Activated CD4-positive, alpha-beta T cell treated with anti-CD3 and anti-CD28 coated beads for 48 hours (primary cell): ENCODE measurements at regions not wholly inside any gene's neighbourhood (a gene's known extent, or its start where the extent isn't known, plus 50 kb on each side); places are given as distances from the start of the nearest gene placed in this dataset.
A peak's percentile ranks its signal among the peaks of the same experiment; 100 is the strongest.

Source experiments
- DNase-seq: peaks from one replicate; pipeline ENCODE4 v3.0.0-alpha.2; 2020

DNA sequence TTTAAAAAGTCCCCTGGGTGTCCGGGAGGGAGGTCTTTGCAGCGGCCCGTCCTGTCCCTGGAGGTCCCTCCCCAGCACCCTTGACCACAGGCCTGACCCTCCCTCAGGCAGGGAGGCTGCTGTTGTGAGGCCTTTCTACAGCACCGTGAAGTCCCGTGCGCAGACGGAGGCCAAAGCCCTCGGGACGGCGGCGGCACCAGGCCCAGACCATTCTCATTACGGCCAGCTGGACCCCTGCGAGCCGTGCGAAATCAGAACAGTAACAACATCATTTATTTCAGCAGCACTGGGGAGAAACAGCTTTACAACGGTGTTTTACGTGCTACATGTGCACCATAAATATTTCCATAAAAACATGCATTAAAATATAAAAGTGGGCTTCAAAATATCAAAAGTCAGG lies 101.4 kb upstream of the ACTRT2 start:
- DNase-seq: no peak

DNA sequence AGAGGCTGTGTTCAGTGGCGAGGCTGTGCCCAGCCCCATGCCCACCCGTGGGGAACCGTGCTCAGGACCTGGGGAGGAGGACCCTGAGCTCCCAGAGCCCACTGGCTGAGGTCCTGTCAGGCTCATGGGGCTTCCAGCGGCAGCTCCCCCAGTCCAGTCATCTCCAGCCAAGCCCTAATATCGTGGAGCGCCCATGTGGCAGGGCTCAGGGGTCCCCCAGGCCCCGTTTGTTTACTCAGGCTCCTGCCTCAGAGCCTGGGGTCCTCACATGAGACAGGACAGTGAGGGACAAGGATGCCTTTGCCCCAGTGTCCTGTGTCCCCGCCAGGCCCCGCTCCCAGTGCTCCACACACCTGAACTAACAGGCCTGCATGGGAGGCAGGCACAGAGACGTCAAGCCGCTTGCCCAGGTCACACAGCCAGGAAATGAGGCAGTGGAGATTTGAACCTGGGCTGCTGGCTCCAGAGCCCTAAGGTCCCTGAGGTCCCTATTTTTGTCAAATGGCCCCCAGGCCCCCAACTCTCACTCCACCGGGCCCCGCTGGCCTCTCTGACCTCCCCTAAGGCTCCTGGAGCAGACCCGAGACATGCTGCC lies 100.7 kb upstream of the ACTRT2 start:
- DNase-seq: no peak

- peak; percentile 53 for DNase-seq
These were observed 99.1 kb upstream of the ACTRT2 start for GRCh38 chr1:2921970-2922686.

- no peak for DNase-seq
These were observed 97.9 kb upstream of the ACTRT2 start for GRCh38 chr1:2923351-2923750.

- no peak for DNase-seq
These were observed 96.0 kb upstream of the ACTRT2 start for GRCh38 chr1:2925291-2925690.

- no peak for DNase-seq
These were observed 95.3 kb upstream of the ACTRT2 start for GRCh38 chr1:2925918-2926317.

DNA sequence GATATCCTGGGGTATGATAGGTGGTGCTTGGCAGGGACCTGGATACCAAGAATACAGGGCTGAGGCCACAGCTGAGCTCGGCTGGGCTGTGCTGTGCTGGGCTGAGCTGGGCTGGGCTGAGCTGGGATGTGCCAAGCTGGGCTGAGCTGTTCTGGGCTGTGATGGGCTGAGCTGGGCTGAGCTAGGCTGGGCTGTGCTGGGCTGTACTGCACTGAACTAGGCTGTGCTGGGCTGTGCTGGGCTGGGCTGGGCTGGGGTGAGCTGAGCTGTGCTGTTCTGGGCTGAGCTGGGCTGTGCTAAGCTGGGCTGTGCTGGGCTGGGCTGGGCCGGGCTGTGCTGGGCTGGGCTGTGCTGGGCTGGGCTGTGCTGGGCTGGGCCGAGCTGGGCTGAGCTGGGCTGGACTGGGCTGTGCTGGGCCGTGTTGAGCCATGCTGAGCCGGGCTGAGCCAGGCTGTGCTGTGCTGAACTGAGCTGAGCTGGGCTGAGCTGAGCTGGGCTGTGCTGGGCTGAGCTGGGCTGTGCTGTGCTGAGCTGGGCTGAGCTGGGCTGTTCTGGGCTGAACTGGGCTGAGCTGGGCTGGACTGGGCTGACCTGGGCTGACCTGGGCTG lies 94.7 kb upstream of the ACTRT2 start:
- DNase-seq: no peak

DNA sequence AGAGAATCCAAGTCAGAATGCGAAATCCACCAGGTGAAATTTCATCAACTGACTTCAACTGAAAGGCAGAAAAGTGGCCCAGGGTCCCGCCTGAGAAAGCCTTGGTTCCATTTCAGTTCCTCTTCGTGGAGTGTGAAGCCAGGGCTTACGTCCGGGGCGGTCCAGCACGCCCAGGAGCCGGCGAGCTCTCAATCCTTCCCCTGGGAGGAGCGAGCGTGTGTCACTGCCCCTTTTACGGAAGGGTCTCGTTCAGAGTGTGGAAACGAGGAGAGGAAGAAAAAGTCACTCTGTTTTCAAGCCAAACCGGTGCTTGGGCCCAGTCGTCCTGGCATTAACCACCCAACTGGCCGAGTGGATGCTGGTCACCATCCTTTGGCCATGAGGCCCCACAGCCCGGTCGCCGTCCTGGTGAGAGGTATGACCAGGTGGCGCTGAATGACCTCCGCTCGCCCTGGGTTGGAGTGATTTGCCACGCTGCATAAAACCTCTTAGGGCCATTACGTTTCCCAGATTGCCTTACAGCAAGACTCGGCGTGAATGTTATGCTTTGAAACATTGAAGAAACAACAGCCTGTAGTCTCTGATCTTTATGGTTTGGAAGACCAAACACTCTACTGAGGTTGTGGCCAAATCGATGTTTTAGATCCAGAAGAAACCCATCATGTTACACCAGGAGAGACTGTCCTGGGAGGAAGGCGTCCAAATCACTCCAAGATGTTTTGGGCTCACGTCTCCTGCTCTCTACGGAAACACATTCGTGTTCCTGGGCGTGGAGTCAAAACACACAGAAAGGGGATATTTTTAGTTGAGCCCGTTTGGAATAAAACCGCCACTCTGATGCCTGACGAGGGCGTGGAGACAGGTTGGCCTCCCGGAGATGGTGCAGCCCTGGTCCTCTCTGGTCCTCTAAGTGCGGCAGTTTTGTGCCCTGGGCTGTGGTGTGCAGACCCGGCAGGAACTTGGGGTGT lies 93.6 kb upstream of the ACTRT2 start:
- no peak for DNase-seq

DNA sequence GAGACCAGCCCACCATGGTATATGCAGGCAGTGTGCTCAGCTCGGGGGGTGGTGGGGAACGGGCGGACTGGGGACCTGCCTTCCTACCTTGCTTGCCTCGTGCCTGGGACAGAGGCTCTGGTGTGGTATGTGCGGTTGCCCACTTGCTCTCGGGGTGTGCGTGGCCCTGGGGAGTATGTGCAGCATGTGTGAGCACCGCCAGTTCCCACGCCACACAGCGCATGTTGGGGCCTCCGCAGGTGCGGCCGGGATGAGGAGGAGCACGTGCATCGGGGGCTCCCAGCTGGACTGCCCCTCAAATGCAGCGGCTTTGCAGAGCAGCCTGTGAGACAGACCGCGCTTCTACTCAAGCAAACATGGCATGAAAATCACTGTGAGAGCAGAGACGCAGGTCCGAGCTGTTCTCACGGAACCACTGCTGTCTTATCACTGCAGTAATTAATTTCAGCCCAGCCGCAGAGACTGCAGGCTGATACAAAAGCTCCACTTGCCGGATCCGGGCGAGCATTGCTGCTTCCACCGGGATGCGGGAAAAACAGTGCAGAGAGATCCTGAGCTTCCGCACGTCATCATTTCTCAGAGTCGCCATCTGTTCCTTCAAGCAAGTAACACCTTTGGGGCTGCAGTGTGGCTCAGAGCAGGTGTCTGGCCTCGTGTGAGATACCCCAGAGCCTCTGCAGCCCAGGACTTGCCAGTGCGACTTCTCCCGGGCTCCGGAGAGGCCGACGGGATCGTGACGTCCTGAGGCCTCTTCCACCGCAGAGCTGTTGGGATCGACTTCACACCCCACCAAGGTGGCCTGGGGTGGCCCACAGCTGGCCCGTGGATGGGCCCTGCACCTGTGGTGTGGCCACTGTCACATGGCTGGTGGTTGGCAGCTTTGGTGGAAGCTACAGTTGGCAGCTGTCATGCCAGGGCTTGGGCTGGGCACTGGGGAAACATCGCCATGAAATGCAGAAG lies 92.6 kb upstream of the ACTRT2 start:
- DNase-seq: no peak

- no peak for DNase-seq
These were observed 91.9 kb upstream of the ACTRT2 start for GRCh38 chr1:2929335-2929734.

DNA sequence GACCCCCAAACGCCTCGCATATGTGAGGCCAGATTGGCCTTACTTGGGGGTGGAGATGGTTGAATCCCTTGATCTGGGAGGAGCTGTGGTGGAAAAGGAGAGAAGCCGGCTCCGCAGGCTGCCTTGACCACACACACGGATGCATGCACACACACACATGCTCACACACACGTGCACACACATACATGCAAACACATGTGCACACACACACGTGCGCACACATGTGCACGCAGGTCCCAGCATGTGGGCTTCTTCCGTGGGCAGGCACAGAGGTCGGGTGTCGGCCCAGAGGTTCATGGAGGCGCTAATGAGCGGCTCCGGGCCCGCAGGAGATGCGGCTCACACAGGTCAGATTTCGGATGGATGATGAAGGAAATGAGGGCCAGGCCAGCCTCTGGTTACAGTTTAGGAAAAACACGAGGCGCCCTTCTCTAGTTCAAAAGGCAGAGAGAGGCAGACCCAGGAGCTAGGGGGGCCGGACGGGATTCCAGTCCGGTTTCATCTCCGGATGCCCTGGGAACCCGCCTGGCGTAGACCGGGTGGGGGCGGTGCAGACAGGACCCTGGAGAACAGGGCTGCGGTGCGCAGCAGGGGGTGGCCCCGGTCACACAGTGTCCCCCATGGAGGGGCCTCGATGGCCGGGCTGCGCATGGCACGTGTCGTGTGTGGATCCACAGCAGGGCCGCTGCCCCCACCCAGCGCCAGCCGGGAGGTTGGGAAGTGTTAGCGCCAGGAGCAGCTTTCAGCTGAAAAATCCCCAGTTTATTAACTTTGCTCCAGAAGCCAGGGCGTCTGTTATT lies 91.1 kb upstream of the ACTRT2 start:
- no peak for DNase-seq

DNA sequence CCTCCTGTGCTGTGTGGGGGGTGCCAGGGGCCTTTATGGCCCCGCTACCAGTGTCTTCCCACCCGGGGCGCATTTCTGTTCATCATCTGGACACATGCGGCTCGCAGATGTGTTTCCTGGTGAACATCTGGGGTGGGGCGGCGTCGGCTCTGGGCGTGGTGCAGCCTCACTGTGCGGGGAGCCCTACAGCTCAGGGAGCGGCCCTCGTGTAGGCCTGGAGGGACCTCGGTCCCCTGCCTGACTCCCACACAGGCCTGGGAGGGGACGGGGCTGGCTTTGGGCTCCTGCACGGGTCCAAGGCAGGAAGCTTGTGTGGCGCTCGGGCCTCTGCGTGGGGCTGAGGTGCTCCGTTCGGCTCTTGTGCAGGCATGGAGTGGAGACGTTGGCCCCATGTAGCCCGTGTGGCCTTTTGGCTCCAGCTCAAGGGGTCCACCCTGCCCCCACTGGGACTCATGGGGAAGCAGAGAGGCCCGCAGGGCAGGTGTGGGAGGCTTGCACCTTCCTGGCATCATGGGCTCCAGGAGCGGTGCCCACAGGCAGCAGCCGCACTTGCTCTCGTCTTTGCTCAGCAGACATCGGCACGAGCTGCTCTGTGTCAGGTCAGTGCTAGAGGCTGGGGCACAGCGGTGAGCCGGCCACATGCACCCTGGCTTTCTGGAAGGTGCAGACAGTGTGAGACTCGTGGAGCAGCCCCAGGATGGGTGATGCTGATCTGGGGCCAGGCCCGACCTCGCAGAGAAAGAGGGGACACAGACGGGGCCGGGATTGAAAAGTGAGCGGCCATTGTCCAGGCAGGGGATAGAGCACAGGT lies 90.1 kb upstream of the ACTRT2 start:
- DNase-seq: no peak

- DNase-seq: no peak
These were observed 89.4 kb upstream of the ACTRT2 start for GRCh38 chr1:2931724-2932401.

DNA sequence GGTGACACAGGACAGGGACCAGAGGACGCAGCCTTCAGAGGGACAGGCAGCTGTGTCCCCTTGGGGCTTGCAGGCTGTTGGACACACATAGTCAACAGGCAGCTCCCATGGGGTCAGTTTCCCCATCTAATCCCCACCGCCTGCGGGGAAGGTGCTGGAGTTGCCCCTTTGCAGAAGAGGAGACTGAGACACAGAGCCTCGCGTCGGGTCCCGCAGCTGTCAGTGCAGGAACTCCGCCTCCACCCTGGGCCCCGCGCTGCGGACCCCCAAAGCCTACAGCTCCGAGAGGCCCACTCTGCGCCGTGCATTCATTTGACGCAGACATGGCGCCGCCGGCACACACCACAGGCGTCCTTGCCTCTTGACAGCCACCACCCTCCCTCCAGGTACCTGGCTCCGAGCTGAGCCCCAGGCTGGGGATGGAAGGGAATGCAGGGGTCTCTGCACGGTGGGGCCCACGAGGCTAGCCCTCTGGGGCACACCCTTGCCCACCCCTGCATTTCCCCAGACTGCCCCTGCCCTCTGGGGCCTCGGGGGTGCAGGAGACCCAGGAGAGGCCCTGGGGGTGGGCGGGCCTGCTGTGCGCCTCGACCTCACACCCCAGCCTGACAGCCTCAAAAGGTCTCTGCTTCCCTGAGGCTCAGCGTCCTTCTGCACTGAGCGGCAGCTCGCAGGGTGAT lies 88.5 kb upstream of the ACTRT2 start:
- no peak for DNase-seq

DNA sequence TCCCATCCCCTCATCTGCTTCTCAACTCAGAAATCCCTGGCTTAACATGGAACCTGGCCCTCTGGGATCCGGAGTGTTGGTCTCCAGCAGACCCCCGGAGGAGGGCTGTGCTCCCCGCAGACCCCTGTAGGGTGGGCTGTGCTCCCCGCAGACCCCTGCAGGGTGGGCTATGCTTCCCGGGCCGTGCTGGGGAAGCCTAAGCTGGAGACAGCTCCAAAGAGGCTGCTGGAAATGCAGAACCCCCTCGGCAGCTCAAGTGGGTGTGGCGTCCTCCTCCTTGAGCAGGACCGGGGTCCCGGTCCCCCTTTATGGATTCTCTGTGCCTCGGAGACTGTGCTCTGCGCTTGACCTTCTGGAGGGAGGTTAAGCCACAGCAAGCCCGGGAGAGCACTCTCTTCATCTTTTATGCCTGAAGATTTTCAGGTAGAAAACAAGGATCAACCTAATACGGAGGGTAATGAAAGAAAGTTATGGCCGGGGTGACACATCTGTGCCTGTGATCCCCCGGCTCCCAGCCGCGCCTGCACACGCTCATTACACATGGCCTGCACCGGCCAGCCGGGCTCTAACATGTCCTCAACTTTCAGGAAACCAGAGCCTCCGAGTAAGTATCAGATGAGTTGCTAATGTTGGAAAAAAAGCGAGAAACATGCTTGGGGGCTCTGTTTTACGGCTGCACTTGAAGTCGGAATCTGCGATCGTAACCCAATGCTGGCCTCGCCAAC lies 87.7 kb upstream of the ACTRT2 start:
- DNase-seq: no peak

DNA sequence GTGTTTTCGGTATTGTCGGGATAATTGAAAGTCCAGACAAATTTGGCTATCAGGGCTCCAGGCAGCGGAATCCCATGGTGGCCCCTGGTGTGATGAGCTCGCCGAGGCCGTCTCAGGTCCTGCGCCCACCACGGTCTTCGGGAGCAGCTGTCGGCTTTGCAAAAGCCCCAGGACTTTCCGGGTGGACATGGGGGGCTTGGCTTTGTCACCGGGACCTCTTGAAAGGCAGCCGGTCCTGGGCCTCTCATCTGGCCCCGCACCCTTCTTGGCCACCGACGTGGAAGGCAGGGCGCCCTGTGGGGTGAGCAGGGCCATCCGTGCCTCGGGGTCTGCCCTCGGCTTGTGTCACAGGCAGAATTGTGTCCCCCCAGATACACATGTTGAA lies 87.1 kb upstream of the ACTRT2 start:
- DNase-seq: no peak

- no peak for DNase-seq
These were observed 86.6 kb upstream of the ACTRT2 start for GRCh38 chr1:2934642-2935081.

GRCh38 chr1:2935184-2935583 lies 86.1 kb upstream of the ACTRT2 start:
- no peak for DNase-seq
